Left ventricle myocardium superior (tissue), 1 donor: ENCODE measurements at regions not wholly inside any gene's neighbourhood (a gene's known extent, or its start where the extent isn't known, plus 50 kb on each side); places are given as distances from the start of the nearest gene placed in this dataset.
"Not testable (repeated sequence)": the region's sequence is repeated elsewhere in the genome, so short reads cannot be mapped to it uniquely, and the experiment has no call there.

Experiments used
- ATAC-seq: fragments of 200-7000 bp; cut with Tn5 transposase; one replicate; pipeline ENCODE4 v1.9.1; 2020; ENCODE audit warnings: mild to moderate bottlenecking, moderate library complexity
- DNase-seq: peaks from one replicate; pipeline ENCODE4 v3.0.0-alpha.2; 2020
- intact Hi-C: fragments of 100-400 bp; cut with micrococcal nuclease; formaldehyde crosslinking; loops from one replicate; pipeline ENCODE4 v1.11.0; 2022
- donor health status: DM: no; HTN: yes; CAD: no; lungs with severe emphysema.

- intact Hi-C loops, result no loop called here
- no peak for ATAC-seq
- peak; percentile 18 for DNase-seq
Measured at GRCh38 chr3:13231781-13232666, 158.8 kb upstream of the IQSEC1 start.

- ATAC-seq (no peak), DNase-seq (peak; percentile 6)
- intact Hi-C loops, result no loop called here
Measured at GRCh38 chr3:13229273-13229949, 156.2 kb upstream of the IQSEC1 start.

GRCh38 chr3:13228584-13228983 is 155.4 kb upstream of the IQSEC1 start:
- DNase-seq (peak; percentile 2), ATAC-seq (no peak)
- intact Hi-C loops, result no loop called here

- intact Hi-C loops, result not testable (repeated sequence)
- DNase-seq, result peak; percentile 12
- peak; percentile 22 for ATAC-seq
Measured at GRCh38 chr3:13228169-13228568, 154.9 kb upstream of the IQSEC1 start.

- peak; percentile 9 for DNase-seq
- no peak for ATAC-seq
- intact Hi-C loops, result no loop called here
Measured at GRCh38 chr3:13227315-13228165, 154.3 kb upstream of the IQSEC1 start.

- intact Hi-C loops, result no loop called here
- ATAC-seq (no peak), DNase-seq (no peak)
Measured at GRCh38 chr3:13224967-13225366, 151.7 kb upstream of the IQSEC1 start.

- intact Hi-C loops, result no loop called here
- peak; percentile 84 for ATAC-seq
- DNase-seq, result peak; percentile 73
Measured at GRCh38 chr3:13223574-13224237, 150.5 kb upstream of the IQSEC1 start.

GRCh38 chr3:13222891-13223573 is 149.8 kb upstream of the IQSEC1 start:
- DNase-seq (peak; percentile 13), ATAC-seq (no peak)
- intact Hi-C loops, result no loop called here

GRCh38 chr3:13222131-13222530 is 148.9 kb upstream of the IQSEC1 start:
- DNase-seq, result no peak
- intact Hi-C loops, result no loop called here
- ATAC-seq, result no peak

- peak; percentile 25 for DNase-seq
- intact Hi-C loops, result no loop called here
Measured at GRCh38 chr3:13221491-13222061, 148.3 kb upstream of the IQSEC1 start.

GRCh38 chr3:13220991-13221390 is 147.8 kb upstream of the IQSEC1 start:
- ATAC-seq (no peak), DNase-seq (peak; percentile 14)
- intact Hi-C loops, result no loop called here

More at GRCh38 chr3:13221491-13222061, 148.3 kb upstream of the IQSEC1 start:
- no peak for ATAC-seq

- peak; percentile 12 for DNase-seq
- intact Hi-C loops, result no loop called here
Measured at GRCh38 chr3:13219902-13220296, 146.7 kb upstream of the IQSEC1 start.

GRCh38 chr3:13219077-13219901 is 146.1 kb upstream of the IQSEC1 start:
- ATAC-seq (no peak), DNase-seq (peak; percentile 35)
- intact Hi-C loops, result no loop called here

More at GRCh38 chr3:13219902-13220296, 146.7 kb upstream of the IQSEC1 start:
- no peak for ATAC-seq

GRCh38 chr3:13218541-13218908 is 145.3 kb upstream of the IQSEC1 start:
- ATAC-seq (no peak), DNase-seq (peak; percentile 10)
- intact Hi-C loops, result no loop called here

- intact Hi-C loops, result no loop called here
- DNase-seq (peak; percentile 16), ATAC-seq (no peak)
Measured at GRCh38 chr3:13217736-13218540, 144.7 kb upstream of the IQSEC1 start.

GRCh38 chr3:13217253-13217652 is 144.0 kb upstream of the IQSEC1 start:
- no peak for ATAC-seq
- DNase-seq, result peak; percentile 3
- intact Hi-C loops, result no loop called here
